KMS-11 (cell line): ENCODE measurements at regions not wholly inside any gene's neighbourhood (a gene's known extent, or its start where the extent isn't known, plus 50 kb on each side); places are given as distances from the start of the nearest gene placed in this dataset.

Experiments
- H2AFZ ChIP-seq: fragments of 200-600 bp; sonication (generic); 2 replicates; pipeline ENCODE4 v1.6.1; 2016; ENCODE audit warnings: antibody characterized with exemption, mixed run types, low read depth
- H3K27ac ChIP-seq: fragments of 200-600 bp; sonication (generic); 2 replicates; pipeline ENCODE4 v1.6.1; 2016; ENCODE audit warnings: mild to moderate bottlenecking, mixed run types
- H3K27me3 ChIP-seq: fragments of 200-600 bp; sonication (generic); 2 replicates; pipeline ENCODE4 v1.6.1; 2017; ENCODE audit warnings: mild to moderate bottlenecking, low read depth, mixed run types, moderate library complexity; ENCODE audit not compliant: insufficient read depth
- H3K36me3 ChIP-seq: fragments of 200-600 bp; sonication (generic); 2 replicates; pipeline ENCODE4 v1.6.1; 2017; ENCODE audit warnings: mild to moderate bottlenecking, mixed run types; ENCODE audit not compliant: insufficient read depth
- H3K4me1 ChIP-seq: fragments of 200-600 bp; sonication (generic); 2 replicates; pipeline ENCODE4 v1.6.1; 2016; ENCODE audit warnings: mild to moderate bottlenecking, low read depth, mixed run types; ENCODE audit not compliant: poor library complexity, severe bottlenecking
- H3K4me2 ChIP-seq: fragments of 200-600 bp; sonication (generic); 2 replicates; pipeline ENCODE4 v1.7.0; 2016; ENCODE audit warnings: mild to moderate bottlenecking, mixed run types
- H3K4me3 ChIP-seq: fragments of 200-600 bp; sonication (generic); IDR thresholded peaks from 2 replicates; pipeline ENCODE4 v1.6.1; 2017; ENCODE audit warnings: low read depth, low read length, mixed read lengths; ENCODE audit not compliant: insufficient read depth
- H3K79me2 ChIP-seq: fragments of 200-600 bp; sonication (generic); 2 replicates; pipeline ENCODE4 v1.6.1; 2016; ENCODE audit warnings: low read depth, mixed run types; ENCODE audit not compliant: insufficient read depth
- H3K9ac ChIP-seq: fragments of 200-600 bp; sonication (generic); 2 replicates; pipeline ENCODE4 v1.6.1; 2016; ENCODE audit warnings: mild to moderate bottlenecking, mixed run types
- H4K20me1 ChIP-seq: fragments of 200-600 bp; sonication (generic); 2 replicates; pipeline ENCODE4 v1.6.1; 2016; ENCODE audit warnings: mild to moderate bottlenecking, mixed run types; ENCODE audit not compliant: insufficient read depth
- TF ChIP-seq, protein P1 (sequence below): fragments of 200-600 bp; sonication (generic); conservative IDR thresholded peaks from 2 replicates; pipeline ENCODE4 v1.6.1; 2017; ENCODE audit warnings: low read depth, mild to moderate bottlenecking, antibody characterized with exemption, low read length, moderate library complexity, mixed read lengths

DNA sequence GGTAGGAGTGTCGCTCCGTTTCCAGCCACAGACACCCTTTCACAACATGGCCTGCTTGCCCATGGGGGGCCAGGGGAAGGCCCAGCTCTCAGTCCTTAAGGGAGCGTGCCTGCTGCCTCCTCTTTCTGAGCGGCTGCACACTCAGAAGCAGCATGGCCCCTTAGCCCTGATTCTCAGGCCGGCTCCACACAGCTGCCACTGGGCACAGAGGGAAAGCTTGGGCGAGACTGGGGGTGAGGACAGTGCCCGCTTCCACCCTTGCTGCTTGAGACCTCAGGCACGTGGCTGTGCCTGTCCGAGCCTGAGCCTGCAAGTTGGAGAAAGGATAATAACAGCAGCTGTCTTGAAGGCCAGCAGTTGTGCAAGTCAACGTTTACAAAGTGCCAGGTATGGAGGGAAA, 416.3 kb downstream of the SHANK2 start:
- Histone ChIP-seq H3K27ac (no peak overlapping the region), H2AFZ (no peak overlapping the region), H3K4me2 (no peak overlapping the region), H3K27me3 (no peaks in the 10 kb centered on the region), H3K4me1 (no peaks in the 10 kb centered on the region), H3K36me3 (no peaks in the 10 kb centered on the region), H3K9ac (no peak overlapping the region), H3K79me2 (no peaks in the 10 kb centered on the region), H3K4me3 (no peak overlapping the region), H4K20me1 (no peaks in the 10 kb centered on the region)
- TF ChIP-seq, protein P1, sequence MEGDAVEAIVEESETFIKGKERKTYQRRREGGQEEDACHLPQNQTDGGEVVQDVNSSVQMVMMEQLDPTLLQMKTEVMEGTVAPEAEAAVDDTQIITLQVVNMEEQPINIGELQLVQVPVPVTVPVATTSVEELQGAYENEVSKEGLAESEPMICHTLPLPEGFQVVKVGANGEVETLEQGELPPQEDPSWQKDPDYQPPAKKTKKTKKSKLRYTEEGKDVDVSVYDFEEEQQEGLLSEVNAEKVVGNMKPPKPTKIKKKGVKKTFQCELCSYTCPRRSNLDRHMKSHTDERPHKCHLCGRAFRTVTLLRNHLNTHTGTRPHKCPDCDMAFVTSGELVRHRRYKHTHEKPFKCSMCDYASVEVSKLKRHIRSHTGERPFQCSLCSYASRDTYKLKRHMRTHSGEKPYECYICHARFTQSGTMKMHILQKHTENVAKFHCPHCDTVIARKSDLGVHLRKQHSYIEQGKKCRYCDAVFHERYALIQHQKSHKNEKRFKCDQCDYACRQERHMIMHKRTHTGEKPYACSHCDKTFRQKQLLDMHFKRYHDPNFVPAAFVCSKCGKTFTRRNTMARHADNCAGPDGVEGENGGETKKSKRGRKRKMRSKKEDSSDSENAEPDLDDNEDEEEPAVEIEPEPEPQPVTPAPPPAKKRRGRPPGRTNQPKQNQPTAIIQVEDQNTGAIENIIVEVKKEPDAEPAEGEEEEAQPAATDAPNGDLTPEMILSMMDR, result no peak

DNA sequence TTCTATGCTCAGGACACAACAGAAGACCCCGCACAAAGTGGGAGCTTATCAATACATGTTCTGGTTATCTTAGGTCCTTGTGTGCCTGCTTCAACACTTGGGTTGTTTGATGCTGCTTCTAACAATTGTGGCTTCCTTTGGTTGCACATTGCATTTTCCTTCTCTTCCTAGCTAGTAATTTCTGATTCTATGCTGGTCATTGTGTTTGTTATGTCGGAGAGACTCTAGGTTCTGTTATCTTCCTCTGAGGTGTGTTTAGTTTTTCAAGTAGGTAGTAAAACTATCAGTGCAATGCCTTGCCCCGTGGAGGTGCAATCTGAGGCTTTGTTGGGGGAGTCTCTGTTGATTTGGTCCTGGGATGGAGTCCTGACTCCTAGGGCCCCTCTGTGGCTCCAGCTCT, 414.2 kb downstream of the SHANK2 start:
- Histone ChIP-seq H3K4me2 (no peak overlapping the region), H3K4me3 (no peak overlapping the region), H2AFZ (no peak overlapping the region), H3K9ac (no peak overlapping the region), H4K20me1 (no peaks in the 10 kb centered on the region), H3K27ac (no peak overlapping the region), H3K4me1 (no peaks in the 10 kb centered on the region), H3K36me3 (no peaks in the 10 kb centered on the region), H3K27me3 (no peaks in the 10 kb centered on the region), H3K79me2 (no peaks in the 10 kb centered on the region)
- TF ChIP-seq, protein P1, result no peak

DNA sequence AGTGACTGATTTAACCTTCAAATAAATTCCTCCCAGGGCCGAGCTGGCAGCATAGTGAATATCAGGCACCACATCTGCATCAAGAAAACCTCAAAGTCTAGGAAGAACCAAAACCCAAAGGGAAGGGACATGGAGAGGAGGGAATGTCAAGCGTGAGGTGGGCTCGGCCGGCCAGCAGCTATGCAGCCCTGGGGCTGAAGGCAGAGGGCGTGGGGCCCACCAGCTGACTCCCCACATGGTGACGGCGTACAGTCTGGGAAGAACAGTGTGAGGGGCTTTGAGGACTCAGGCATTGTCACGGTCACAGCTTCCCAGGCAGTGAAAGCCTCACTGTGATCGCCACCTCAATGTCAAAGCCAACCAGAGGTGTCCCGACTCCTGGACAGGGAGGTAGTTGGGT, 412.5 kb downstream of the SHANK2 start:
- Histone ChIP-seq H3K4me1 (no peaks in the 10 kb centered on the region), H3K9ac (no peak overlapping the region), H3K4me2 (no peak overlapping the region), H2AFZ (no peak overlapping the region), H3K36me3 (no peaks in the 10 kb centered on the region), H3K79me2 (no peaks in the 10 kb centered on the region), H3K27me3 (no peaks in the 10 kb centered on the region), H4K20me1 (no peaks in the 10 kb centered on the region), H3K27ac (no peak overlapping the region), H3K4me3 (no peak overlapping the region)
- TF ChIP-seq, protein P1, result no peak

DNA sequence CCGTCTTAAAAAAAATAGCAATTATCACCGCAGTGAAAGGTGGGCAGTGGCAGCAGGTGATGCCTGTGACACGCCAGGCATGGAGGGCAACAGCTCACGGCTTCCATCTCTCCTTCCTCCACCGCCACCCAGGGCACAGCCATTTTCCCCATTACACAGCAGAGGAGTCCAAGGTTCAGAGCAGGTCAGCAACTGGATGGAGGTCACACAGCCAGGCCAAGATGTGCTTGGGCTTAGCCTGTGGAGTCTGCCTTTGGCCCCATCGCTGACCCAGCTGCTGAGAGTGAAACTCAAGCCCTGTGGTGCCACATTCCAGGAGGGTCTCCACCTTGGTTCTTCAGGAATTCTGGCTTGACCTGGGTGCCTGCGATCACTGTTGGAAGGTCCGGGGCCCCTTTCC, 411.1 kb downstream of the SHANK2 start:
- TF ChIP-seq, protein P1, result no peak
- no peak overlapping the region for H3K4me2 ChIP-seq
- H3K4me1 ChIP-seq, result no peaks in the 10 kb centered on the region
- H3K27ac ChIP-seq, result no peak overlapping the region
- no peaks in the 10 kb centered on the region for H3K36me3 ChIP-seq
- no peak overlapping the region for H3K9ac ChIP-seq
- no peaks in the 10 kb centered on the region for H3K79me2 ChIP-seq
- H4K20me1 ChIP-seq, result no peaks in the 10 kb centered on the region
- H2AFZ ChIP-seq, result no peak overlapping the region
- no peak overlapping the region for H3K4me3 ChIP-seq
- H3K27me3 ChIP-seq, result no peaks in the 10 kb centered on the region

DNA sequence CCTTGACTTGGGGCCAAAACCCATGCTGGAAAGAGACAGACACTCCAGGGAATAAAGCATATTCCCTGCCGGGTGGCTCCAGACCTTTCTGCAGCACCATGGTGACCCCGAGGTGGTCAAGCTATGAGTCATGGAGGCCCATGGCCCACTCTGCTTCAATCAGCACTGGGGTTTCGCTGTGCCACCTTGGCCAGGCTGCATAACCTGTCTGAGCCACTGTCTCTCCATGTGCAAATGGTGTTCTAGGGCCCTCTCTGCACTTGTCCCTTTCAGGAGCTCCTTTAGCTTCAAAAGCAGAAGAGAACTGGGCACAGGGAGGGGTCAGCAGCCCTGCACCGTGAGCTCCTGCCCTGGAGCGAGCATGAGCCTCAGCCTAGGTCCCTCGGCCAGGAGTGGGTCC, 410.1 kb downstream of the SHANK2 start:
- no peak overlapping the region for H3K4me3 ChIP-seq
- H3K36me3 ChIP-seq, result no peaks in the 10 kb centered on the region
- no peaks in the 10 kb centered on the region for H3K79me2 ChIP-seq
- H3K9ac ChIP-seq, result no peak overlapping the region
- H3K4me2 ChIP-seq, result no peak overlapping the region
- no peak overlapping the region for H3K27ac ChIP-seq
- no peaks in the 10 kb centered on the region for H4K20me1 ChIP-seq
- TF ChIP-seq, protein P1, result no peak
- no peaks in the 10 kb centered on the region for H3K4me1 ChIP-seq
- no peak overlapping the region for H2AFZ ChIP-seq
- no peaks in the 10 kb centered on the region for H3K27me3 ChIP-seq
